Motor neuron (in vitro differentiated cells): ENCODE measurements at regions not wholly inside any gene's neighbourhood (a gene's known extent, or its start where the extent isn't known, plus 50 kb on each side); places are given as distances from the start of the nearest gene placed in this dataset.

Experiments
- ATAC-seq, 8 experiments: fragments of 200-7000 bp; cut with Tn5 transposase; replicated peaks in 6 of 8; 2 replicates each; pipeline ENCODE4 v1.8.0; 2021; ENCODE audit warnings: mild to moderate bottlenecking in 8 of 8, moderate library complexity in 8 of 8
- H3K27ac ChIP-seq, 2 donors: fragments of 250-450 bp; sonication (Bioruptor Pico); 2 replicates each; pipeline ENCODE4 v1.9.0; 2021; ENCODE audit warnings: antibody characterized with exemption in 2 of 2, mild to moderate bottlenecking in 2 of 2, moderate library complexity in 1 of 2
- H3K4me1 ChIP-seq, 2 donors: fragments of 250-450 bp; sonication (Bioruptor Pico); replicated peaks in 1 of 2; 2 replicates each; pipeline ENCODE4 v1.6.1; 2021; ENCODE audit warnings: antibody characterized with exemption in 2 of 2, mild to moderate bottlenecking in 2 of 2, moderate library complexity in 1 of 2
- H3K4me3 ChIP-seq, 5 donors: fragments of 250-450 bp; sonication (Bioruptor Pico); 2 replicates each; pipeline ENCODE4 v1.9.0; 2021; ENCODE audit warnings: antibody characterized with exemption in 5 of 5, mild to moderate bottlenecking in 5 of 5, moderate library complexity in 4 of 5
- WGBS, 10 experiments: fragments of 450-650 bp; shearing (Covaris generic); methylation state at CpG; one replicate each; pipeline ENCODE4 v1.0.0; 2022; 5-methylcytosine and 5-hydroxymethylcytosine counted together
- in situ Hi-C, 9 experiments: fragments of 400-800 bp; cut with MboI; loops; one replicate each; pipeline ENCODE4 v1.15.0; 2021; ENCODE audit warnings: low sequenced_read_pairs in 9 of 9, low pct_unique_long_range_greater_than_20kb in 2 of 9; ENCODE audit not compliant: unreplicated experiment in 9 of 9

DNA sequence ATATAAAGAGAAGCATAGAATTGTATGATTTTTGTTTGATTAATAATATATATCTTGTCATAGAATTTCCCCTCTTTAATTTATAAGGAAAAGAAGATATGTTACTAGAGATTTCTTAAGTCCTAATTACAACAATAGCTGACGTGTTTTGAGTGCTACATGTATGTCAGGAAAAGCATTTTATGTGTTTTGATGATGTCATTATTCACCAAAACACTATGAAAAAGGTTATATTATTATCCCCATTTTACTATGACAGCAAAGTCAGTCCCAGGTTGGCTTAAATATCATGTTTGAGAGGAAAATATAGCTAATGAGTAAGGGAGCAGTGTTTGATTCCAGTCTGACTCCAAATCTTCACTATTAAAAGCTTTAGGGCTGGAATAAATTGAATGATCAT is 428.4 kb upstream of the GOLIM4 start:
- Histone ChIP-seq H3K4me3 (no peak overlapping the region), H3K4me1 (peaks cover 5% of the 10 kb centered on the region in 2 donors), H3K27ac (no peak overlapping the region)
- ATAC-seq, result no peak
- 38 to 100% (median 96%) methylated on average over 1 of the region's 1 CpG for WGBS, 10 experiments
- in situ Hi-C loops, result loop anchor here in 3 of 9 experiments (25.0 kb wide), 2 partner anchors 88 to 313 kb away; no protein-coding TSS in a partner anchor

DNA sequence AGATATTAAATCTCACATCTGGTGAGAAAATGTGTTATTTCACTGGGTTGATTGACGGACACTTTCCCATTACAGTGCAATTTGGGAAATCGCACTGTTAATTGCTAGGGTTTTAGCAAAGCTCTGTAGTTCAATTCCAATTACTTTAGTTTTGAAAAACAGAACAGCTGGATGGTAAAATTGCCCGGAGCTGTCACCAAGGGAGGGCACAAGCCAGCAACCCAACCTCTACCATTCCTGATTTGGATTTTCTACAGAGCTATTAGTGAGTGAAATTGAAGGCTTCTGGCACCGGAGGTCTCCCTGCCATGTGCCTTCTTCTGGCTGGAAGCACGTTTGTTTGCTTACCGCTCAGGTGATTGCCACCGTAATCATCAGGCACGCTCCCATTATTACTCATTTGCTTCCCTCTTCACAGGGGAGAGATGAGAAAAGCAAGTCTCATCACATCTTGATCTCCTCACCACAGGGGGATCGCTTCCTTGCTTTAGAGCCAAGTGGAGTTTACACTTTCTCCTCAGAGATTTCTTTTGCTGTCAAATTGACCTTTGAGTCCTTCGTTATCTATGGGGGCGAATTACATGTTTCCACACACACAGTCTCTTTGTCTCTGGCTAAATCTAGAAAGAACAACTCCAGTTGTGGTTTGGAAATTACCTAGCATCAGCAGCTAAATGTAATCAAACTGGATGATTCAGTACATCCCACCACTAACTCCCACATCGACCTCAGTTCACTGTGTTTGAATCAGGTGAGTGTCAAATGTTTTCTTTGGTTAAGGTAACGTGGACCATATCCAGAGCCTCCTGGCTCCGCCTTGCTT is 421.7 kb upstream of the GOLIM4 start:
- H3K4me3 ChIP-seq, result no peak overlapping the region
- 30 to 100% (median 88%) methylated on average over 2 to 13 of the region's 14 CpGs; no CpG with 5 or more reads in 1 of the 10 experiments for WGBS, 10 experiments
- H3K4me1 ChIP-seq, result no peaks in the 10 kb centered on the region
- no peak overlapping the region for H3K27ac ChIP-seq
- in situ Hi-C loops, result loop anchor here in 3 of 9 experiments (25.0 kb wide), 2 partner anchors 95 to 320 kb away; no protein-coding TSS in a partner anchor
- no peak for ATAC-seq

GRCh38 chr3:168514252-168514651 is 418.5 kb upstream of the GOLIM4 start:
- in situ Hi-C loops, result loop anchor here in 3 of 9 experiments (25.0 kb wide), 2 partner anchors 98 to 323 kb away; no protein-coding TSS in a partner anchor
- H3K27ac ChIP-seq, result no peak overlapping the region
- H3K4me1 ChIP-seq, result peaks cover 0 to 6% of the 10 kb centered on the region in 2 donors
- ATAC-seq, result no peak
- no peak overlapping the region for H3K4me3 ChIP-seq

DNA sequence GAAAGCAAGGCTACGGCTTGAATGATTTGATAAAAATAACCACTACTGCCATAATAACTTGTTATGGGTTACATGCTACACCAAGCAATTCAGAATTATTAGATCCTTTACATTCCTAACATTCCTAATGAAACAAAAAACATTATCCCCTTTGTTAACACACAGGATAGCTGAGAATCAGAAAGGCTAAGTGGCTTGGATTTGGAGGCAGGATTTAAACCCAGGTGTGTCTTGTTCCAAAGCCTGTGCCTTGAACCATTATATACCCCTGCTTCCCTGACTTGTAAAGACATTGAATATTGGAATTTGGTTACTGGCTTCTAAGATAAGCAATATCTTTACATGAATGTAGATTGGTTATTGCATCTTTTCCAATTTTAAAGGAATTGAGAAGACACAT is 417.1 kb upstream of the GOLIM4 start:
- in situ Hi-C loops, result loop anchor here in 3 of 9 experiments (25.0 kb wide), 2 partner anchors 99 to 324 kb away; no protein-coding TSS in a partner anchor
- H3K4me1 ChIP-seq, result peaks cover 0 to 6% of the 10 kb centered on the region in 2 donors
- 10 to 100% (median 84%) methylated on average over 1 of the region's 1 CpG; no CpG with 5 or more reads in 2 of the 10 experiments for WGBS, 10 experiments
- H3K27ac ChIP-seq, result no peak overlapping the region
- no peak for ATAC-seq
- no peak overlapping the region for H3K4me3 ChIP-seq

- Histone ChIP-seq H3K27ac (no peak overlapping the region), H3K4me1 (peaks cover 3 to 6% of the 10 kb centered on the region in 2 donors), H3K4me3 (no peak overlapping the region)
- in situ Hi-C loops, result loop anchor here in 3 of 9 experiments (25.0 kb wide), 2 partner anchors 101 to 326 kb away; no protein-coding TSS in a partner anchor
- peak in 2 of 8 experiments; percentile 24 to 30 for ATAC-seq
- WGBS, 10 experiments, result 33 to 96% (median 70%) methylated on average over 1 to 3 of the region's 3 CpGs; no CpG with 5 or more reads in 1 of the 10 experiments
These were observed 415.8 kb upstream of the GOLIM4 start for GRCh38 chr3:168511428-168512014.

GRCh38 chr3:168506589-168506988 is 410.9 kb upstream of the GOLIM4 start:
- no peak overlapping the region for H3K4me3 ChIP-seq
- WGBS, 10 experiments, result 0 to 100% (median 78%) methylated on average over 1 of the region's 1 CpG; no CpG with 5 or more reads in 3 of the 10 experiments
- peaks cover 6 to 13% of the 10 kb centered on the region in 2 donors for H3K4me1 ChIP-seq
- in situ Hi-C loops, result loop anchor here in 3 of 9 experiments (25.0 kb wide), 2 partner anchors 106 to 331 kb away; no protein-coding TSS in a partner anchor
- ATAC-seq, result no peak
- H3K27ac ChIP-seq, result no peak overlapping the region

DNA sequence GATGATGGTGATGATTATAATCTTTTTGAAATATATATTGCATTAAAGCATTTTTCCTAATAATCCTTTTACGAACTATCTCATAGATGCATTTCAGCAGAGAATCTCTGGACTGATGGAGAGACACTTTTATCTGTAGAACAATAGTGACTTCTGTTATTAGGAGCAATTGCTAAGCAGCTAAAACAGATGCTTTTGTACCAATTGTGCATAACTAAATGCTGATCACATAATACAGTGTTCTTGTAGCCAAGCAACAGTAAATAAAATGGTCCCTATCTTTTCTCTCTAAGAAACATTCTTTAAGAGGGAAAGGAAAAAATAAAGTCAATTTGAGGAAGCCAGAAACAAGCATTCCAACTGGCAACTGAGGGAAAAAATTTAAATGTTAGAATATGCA is 405.8 kb upstream of the GOLIM4 start:
- peaks cover 14 to 47% of the 10 kb centered on the region in 2 donors for H3K4me1 ChIP-seq
- ATAC-seq, result peak in 2 of 8 experiments; percentile 53 to 67
- no peak overlapping the region for H3K27ac ChIP-seq
- in situ Hi-C loops, result loop anchor here in 3 of 9 experiments (25.0 kb wide), 2 partner anchors 111 to 336 kb away; no protein-coding TSS in a partner anchor
- no peak overlapping the region for H3K4me3 ChIP-seq
- 30 to 100% (median 86%) methylated on average over 1 of the region's 1 CpG; no CpG with 5 or more reads in 2 of the 10 experiments for WGBS, 10 experiments

GRCh38 chr3:168498194-168498593 is 402.5 kb upstream of the GOLIM4 start:
- peaks cover 16 to 65% of the 10 kb centered on the region in 2 donors for H3K4me1 ChIP-seq
- no peak overlapping the region for H3K27ac ChIP-seq
- in situ Hi-C loops, result no loop called here
- ATAC-seq, result peak in 1 of 8 experiments; percentile 36
- H3K4me3 ChIP-seq, result no peak overlapping the region

DNA sequence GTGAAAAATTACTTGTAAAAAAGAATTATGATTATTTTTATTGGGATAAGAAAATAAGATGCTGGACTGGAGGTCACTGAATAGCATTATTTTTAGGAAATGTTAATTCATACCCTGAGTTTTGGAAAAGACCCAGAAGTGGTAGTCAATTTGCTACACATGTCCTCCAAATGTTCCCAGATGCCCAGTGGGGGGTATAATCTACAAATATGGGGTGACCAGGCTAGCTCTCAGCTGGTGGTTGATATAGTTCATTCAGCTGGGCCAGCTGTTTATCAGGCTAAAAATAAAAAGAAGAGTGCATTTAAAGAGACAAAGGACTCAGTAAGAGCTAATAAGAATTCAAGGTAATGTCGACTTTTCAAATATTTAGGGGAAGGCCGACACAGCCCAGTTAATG is 402.0 kb upstream of the GOLIM4 start:
- in situ Hi-C loops, result no loop called here
- ATAC-seq, result no peak
- H3K4me1 ChIP-seq, result peaks cover 16 to 65% of the 10 kb centered on the region in 2 donors

GRCh38 chr3:168497183-168497582 is 401.5 kb upstream of the GOLIM4 start:
- in situ Hi-C loops, result no loop called here
- Histone ChIP-seq H3K4me3 (no peak overlapping the region), H3K27ac (peak overlapping the region; percentile 28 to 62), H3K4me1 (peaks cover 16 to 70% of the 10 kb centered on the region in 2 donors)
- 0 to 53% (median 14%) methylated on average over 2 to 4 of the region's 4 CpGs; no CpG with 5 or more reads in 1 of the 10 experiments for WGBS, 10 experiments
- ATAC-seq, result peak in 5 of 8 experiments; percentile 88 to 98 (median 94)

More for the DNA sequence above, 402.0 kb upstream of the GOLIM4 start:
- WGBS, 10 experiments, result 17 to 100% (median 90%) methylated on average over 1 to 2 of the region's 2 CpGs; no CpG with 5 or more reads in 1 of the 10 experiments
- H3K27ac ChIP-seq, result no peak overlapping the region
- H3K4me3 ChIP-seq, result no peak overlapping the region

- Histone ChIP-seq H3K27ac (no peak overlapping the region), H3K4me3 (no peak overlapping the region), H3K4me1 (peaks cover 13 to 63% of the 10 kb centered on the region in 2 donors)
- ATAC-seq, result no peak
- in situ Hi-C loops, result no loop called here
- WGBS, 10 experiments, result 10 to 100% (median 86%) methylated on average over 1 to 2 of the region's 2 CpGs; no CpG with 5 or more reads in 1 of the 10 experiments
These were observed 400.2 kb upstream of the GOLIM4 start for GRCh38 chr3:168495932-168496331.

GRCh38 chr3:168495270-168495669 is 399.5 kb upstream of the GOLIM4 start:
- H3K27ac ChIP-seq, result no peak overlapping the region
- 0 to 76% (median 30%) methylated on average over 1 to 2 of the region's 2 CpGs; no CpG with 5 or more reads in 2 of the 10 experiments for WGBS, 10 experiments
- H3K4me3 ChIP-seq, result no peak overlapping the region
- in situ Hi-C loops, result no loop called here
- peaks cover 13 to 56% of the 10 kb centered on the region in 2 donors for H3K4me1 ChIP-seq
- peak in 6 of 8 experiments; percentile 16 to 70 (median 42) for ATAC-seq
